Panc1 (cell line): ENCODE measurements at regions not wholly inside any gene's neighbourhood (a gene's known extent, or its start where the extent isn't known, plus 50 kb on each side); places are given as distances from the start of the nearest gene placed in this dataset.

ENCODE experiments used
- ATAC-seq: fragments of 200-7000 bp; cut with Tn5 transposase; 2 replicates; pipeline ENCODE4 v1.9.1; 2020; ENCODE audit warnings: mild to moderate bottlenecking, moderate library complexity
- BruUV-seq: library from RNA; stranded (reverse); fragments of 400-500 nt; replicated peaks from 2 replicates; lab custom pipeline; 2021; lab: Mats Ljungman, UMichigan
- CTCF ChIA-PET: fragments of 300-600 bp; sonication (Branson Sonifier 250); formaldehyde crosslinking; loops from one replicate; lab custom pipeline; 2022; ENCODE audit warnings: antibody characterized with exemption; lab: Charles Lee
- POLR2A ChIA-PET: fragments of 300-600 bp; sonication (Branson Sonifier 250); formaldehyde crosslinking; loops from one replicate; lab custom pipeline; 2022; ENCODE audit warnings: antibody characterized with exemption; lab: Charles Lee
- DNase-seq: peaks from one replicate; pipeline ENCODE4 v3.0.0-alpha.2; 2010; ENCODE audit warnings: low read depth, low spot score
- H3K27ac ChIP-seq: 2 replicates; pipeline ENCODE4 v1.5.1; 2011; ENCODE audit warnings: mild to moderate bottlenecking, low read length, inconsistent platforms
- H3K27me3 ChIP-seq: fragments of 200-500 bp; sonication (Bioruptor generic); 2 replicates; pipeline ENCODE4 v1.6.0; 2014; ENCODE audit warnings: low read length, inconsistent platforms; ENCODE audit not compliant: control insufficient read depth, insufficient read depth
- H3K36me3 ChIP-seq: fragments of 200-500 bp; sonication (Bioruptor generic); 2 replicates; pipeline ENCODE4 v1.5.1; 2014; ENCODE audit warnings: inconsistent platforms, mild to moderate bottlenecking, low read length, moderate library complexity; ENCODE audit not compliant: control insufficient read depth, insufficient read depth
- H3K4me1 ChIP-seq: 2 replicates; pipeline ENCODE4 v1.5.1; 2011; ENCODE audit warnings: inconsistent platforms, mild to moderate bottlenecking, low read length, moderate library complexity; ENCODE audit not compliant: control insufficient read depth, insufficient read depth
- H3K4me3 ChIP-seq, 2 experiments: 2 replicates each; pipeline ENCODE4 v1.5.1; 2011 to 2012; ENCODE audit warnings: low read depth in 2 of 2, low read length in 2 of 2, mild to moderate bottlenecking in 2 of 2, inconsistent platforms in 1 of 2, moderate library complexity in 1 of 2
- H3K9me3 ChIP-seq: fragments of 200-500 bp; sonication (Bioruptor generic); 2 replicates; pipeline ENCODE4 v1.5.1; 2014; ENCODE audit warnings: low read depth, mild to moderate bottlenecking, inconsistent platforms, low read length, moderate library complexity; ENCODE audit not compliant: control insufficient read depth, insufficient read depth
- CTCF ChIP-seq: fragments of 450-650 bp; IDR thresholded peaks from 2 replicates; pipeline ENCODE4 v1.5.1; 2017; ENCODE audit warnings: mild to moderate bottlenecking
- POLR2AphosphoS5 ChIP-seq: IDR thresholded peaks from 2 replicates; pipeline ENCODE4 v1.6.1; 2012; ENCODE audit warnings: mild to moderate bottlenecking, low read depth, low read length, moderate library complexity
- SIN3A ChIP-seq: IDR thresholded peaks from 2 replicates; pipeline ENCODE4 v1.6.1; 2012; ENCODE audit warnings: low read depth, mild to moderate bottlenecking, low read length, moderate library complexity, borderline replicate concordance; ENCODE audit not compliant: insufficient read depth
- TCF7L2 ChIP-seq: IDR thresholded peaks from 2 replicates; pipeline ENCODE4 v1.6.1; 2011; ENCODE audit warnings: mild to moderate bottlenecking, low read depth, low read length, inconsistent platforms
- in situ Hi-C: cut with HindIII; loops from 2 replicates; pipeline ENCODE4 v1.10.0; 2016; ENCODE audit warnings: low sequenced_read_pairs, low pct_unique_long_range_greater_than_20kb
- intact Hi-C: fragments of 100-400 bp; cut with micrococcal nuclease; formaldehyde crosslinking; loops from one replicate; pipeline ENCODE4 v1.10.0; 2022; ENCODE audit not compliant: unreplicated experiment
- TF ChIP-seq, protein P1 (sequence below), 2 experiments: IDR thresholded peaks; 2 replicates each; pipeline ENCODE4 v1.6.1; 2011 to 2012; ENCODE audit warnings: low read depth in 2 of 2, control low read depth in 1 of 2, low read length in 1 of 2, mild to moderate bottlenecking in 1 of 2, moderate library complexity in 1 of 2; ENCODE audit not compliant: insufficient read depth in 1 of 2

DNA sequence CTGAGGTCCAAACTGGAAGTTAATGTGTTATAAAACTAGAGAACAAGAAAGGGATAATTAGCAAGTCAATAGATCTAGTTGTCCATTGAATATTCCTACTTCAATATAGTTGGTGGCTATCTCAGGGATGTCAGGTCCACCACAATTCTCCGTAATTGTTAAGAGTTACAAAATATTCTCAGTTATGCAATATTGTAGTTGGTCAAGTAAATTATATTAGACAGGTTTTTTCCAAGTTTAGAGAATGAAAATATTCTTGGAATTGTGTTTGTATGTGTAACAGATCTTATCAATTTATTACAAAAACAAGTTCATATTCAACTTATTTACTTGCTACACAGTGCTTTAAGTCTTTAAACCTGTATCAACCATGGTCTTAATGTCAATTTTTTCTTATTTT lies 547.4 kb downstream of the SPRY1 start:
- ChIA-PET POLR2A (no interaction called here), CTCF (no interaction called here)
- no peak for DNase-seq
- H3K4me1 ChIP-seq = no peaks in the 10 kb centered on the region
- no peaks in the 10 kb centered on the region for H3K9me3 ChIP-seq
- no peak overlapping the region for H3K27ac ChIP-seq
- TF ChIP-seq TCF7L2 (no peak), SIN3A (no peak), POLR2AphosphoS5 (no peak), CTCF (no peak)
- TF ChIP-seq, protein P1, sequence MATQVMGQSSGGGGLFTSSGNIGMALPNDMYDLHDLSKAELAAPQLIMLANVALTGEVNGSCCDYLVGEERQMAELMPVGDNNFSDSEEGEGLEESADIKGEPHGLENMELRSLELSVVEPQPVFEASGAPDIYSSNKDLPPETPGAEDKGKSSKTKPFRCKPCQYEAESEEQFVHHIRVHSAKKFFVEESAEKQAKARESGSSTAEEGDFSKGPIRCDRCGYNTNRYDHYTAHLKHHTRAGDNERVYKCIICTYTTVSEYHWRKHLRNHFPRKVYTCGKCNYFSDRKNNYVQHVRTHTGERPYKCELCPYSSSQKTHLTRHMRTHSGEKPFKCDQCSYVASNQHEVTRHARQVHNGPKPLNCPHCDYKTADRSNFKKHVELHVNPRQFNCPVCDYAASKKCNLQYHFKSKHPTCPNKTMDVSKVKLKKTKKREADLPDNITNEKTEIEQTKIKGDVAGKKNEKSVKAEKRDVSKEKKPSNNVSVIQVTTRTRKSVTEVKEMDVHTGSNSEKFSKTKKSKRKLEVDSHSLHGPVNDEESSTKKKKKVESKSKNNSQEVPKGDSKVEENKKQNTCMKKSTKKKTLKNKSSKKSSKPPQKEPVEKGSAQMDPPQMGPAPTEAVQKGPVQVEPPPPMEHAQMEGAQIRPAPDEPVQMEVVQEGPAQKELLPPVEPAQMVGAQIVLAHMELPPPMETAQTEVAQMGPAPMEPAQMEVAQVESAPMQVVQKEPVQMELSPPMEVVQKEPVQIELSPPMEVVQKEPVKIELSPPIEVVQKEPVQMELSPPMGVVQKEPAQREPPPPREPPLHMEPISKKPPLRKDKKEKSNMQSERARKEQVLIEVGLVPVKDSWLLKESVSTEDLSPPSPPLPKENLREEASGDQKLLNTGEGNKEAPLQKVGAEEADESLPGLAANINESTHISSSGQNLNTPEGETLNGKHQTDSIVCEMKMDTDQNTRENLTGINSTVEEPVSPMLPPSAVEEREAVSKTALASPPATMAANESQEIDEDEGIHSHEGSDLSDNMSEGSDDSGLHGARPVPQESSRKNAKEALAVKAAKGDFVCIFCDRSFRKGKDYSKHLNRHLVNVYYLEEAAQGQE (IDR thresholded peaks at IDR 0.05; ENCODE audit: insufficient read depth in 1 of 2, low read depth in 2 of 2, low read length in 1 of 2) = no peak
- intact Hi-C loops (no loop called here), in situ Hi-C loops (no loop called here)
- ATAC-seq = no peak
- H3K27me3 ChIP-seq = no peaks in the 10 kb centered on the region
- no TSS peak for BruUV-seq
- no peak overlapping the region for H3K4me3 ChIP-seq
- no peaks in the 10 kb centered on the region for H3K36me3 ChIP-seq

- intact Hi-C loops = no loop called here
- H3K4me1 ChIP-seq = no peaks in the 10 kb centered on the region
- H3K4me3 ChIP-seq = no peak overlapping the region
- H3K9me3 ChIP-seq = no peaks in the 10 kb centered on the region
- H3K36me3 ChIP-seq = no peaks in the 10 kb centered on the region
- TF ChIP-seq SIN3A (no peak), POLR2AphosphoS5 (no peak), TCF7L2 (no peak), CTCF (no peak)
- TF ChIP-seq, protein P1 (IDR thresholded peaks at IDR 0.05; ENCODE audit: insufficient read depth in 1 of 2, low read depth in 2 of 2, low read length in 1 of 2) = no peak
- in situ Hi-C loops = no loop called here
- DNase-seq (no peak), ATAC-seq (no peak)
- H3K27ac ChIP-seq = no peak overlapping the region
- no TSS peak for BruUV-seq
- no peaks in the 10 kb centered on the region for H3K27me3 ChIP-seq
- POLR2A ChIA-PET = no interaction called here
- CTCF ChIA-PET = no interaction called here
Observed at GRCh38 chr4:123945301-123945700, 548.7 kb downstream of the SPRY1 start.
